ENCODE measurements at regions not wholly inside any gene's neighbourhood (a gene's known extent, or its start where the extent isn't known, plus 50 kb on each side); places are given as distances from the start of the nearest gene placed in this dataset.

DNA sequence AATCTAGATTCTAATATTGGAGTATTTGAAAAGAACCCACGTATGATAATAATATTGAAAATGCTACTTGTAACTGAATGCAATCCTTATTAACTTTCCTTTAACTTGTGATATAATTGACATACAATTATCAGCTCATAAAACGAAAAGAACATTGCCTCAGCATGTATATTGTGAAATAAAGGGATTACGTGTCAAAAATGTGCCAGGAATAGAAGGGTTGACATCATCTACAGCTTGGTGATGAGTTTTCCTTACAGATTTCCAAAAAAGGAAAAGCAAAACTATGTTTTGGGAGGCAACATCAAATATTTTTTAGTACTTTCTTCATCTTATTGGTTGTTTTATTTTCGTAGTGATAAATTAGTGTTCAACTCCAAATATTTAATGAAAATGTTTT, 266.0 kb upstream of the PTGER4 start:
- DNase-seq, result no peak

DNA sequence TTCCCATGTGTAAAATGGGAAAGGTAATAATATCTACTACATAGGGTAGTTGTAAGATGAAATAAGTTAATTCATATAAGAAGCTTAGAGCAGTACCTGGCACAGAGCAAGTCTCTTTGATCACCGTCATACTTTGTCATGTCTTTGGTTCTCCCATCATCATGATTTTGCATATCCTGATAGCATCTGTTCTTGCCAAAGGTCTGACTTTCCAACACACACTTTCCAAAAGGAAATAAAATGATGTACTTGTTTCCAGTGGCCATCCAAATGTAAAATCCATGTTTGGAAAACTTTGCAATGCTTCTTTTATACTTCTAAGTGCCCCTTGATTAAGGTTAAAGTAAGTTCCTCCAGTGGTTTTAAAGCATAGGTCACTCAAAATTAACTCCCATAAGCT, 266.9 kb upstream of the PTGER4 start:
- DNase-seq, result no peak

DNA sequence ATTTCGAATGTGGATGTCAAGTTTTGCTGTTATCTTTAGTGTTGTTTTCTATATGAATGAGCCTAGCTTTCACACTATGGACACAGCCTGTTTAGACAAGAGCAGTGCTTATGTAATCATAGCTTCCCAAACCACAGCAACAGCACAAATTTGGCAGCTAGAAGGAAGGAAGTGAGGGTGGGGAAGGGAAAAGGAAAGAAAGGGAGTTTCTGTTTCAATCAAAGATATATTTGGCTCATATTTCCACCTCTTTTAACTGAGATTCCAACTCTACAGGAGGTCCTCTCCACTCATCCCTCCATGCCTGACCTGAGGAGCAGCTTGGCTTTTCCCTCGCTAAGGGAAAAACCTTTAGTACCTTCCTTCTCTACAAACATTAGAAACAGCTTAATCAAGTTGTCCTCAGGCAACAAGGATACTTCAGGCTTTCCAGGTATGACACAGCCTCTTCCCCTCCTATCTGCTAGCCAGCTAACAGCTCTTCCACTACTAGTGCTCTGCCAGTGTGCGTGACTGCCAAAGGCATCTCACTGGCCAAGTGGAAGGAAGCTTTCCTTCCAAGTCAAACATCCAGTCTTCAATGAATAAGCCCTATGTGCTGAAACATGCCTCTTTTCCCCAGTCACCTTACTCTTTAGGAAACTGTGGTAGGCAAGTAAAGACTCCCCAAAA, 268.6 kb upstream of the PTGER4 start:
- DNase-seq, result no peak

GRCh38 chr5:40410231-40410861, 269.4 kb upstream of the PTGER4 start:
- DNase-seq, result peak in 3 of 4 experiments; percentile 7 to 19 (median 19)

DNA sequence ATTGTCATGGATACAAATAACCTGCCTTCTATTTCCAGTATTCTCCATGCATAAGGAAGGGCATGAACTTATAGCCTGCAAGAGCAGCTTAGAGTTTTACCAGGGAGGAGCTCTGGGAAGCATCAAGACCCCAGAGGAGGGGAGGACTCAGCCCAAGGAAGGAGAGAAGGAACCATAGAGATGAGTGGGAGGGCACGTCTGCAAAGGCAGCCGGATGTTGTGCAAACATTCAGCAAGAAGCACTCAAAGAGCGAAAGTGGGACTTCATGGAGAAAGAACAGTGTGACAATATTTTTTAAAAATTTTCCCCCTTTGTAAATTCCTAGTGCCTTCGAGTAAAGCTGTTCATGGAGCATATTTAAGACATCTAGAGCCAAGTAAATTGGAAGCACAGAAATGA, 270.1 kb upstream of the PTGER4 start:
- DNase-seq, result no peak

DNA sequence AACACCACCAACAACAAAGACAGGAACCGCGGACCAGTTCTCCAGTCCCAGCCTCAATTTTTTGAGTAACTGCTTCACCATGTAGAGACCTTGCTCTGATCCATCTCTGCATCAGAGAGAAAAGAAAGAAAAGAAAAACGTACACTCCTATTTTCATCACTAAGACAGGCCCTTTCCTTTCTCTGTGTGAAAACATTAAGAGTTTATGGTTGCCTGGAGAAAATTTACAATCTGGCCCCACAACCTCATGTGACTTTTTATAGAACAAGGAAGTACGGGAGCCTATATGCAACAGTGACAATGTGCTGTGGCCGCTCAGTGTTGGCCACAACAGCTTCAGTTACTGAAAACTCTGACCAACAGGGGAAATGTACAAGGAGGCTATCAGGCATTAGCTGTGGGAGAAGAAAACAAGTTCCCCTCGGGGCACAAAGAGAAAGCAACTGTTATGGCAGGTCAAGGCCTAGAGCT, 272.9 kb upstream of the PTGER4 start:
- DNase-seq, result no peak

- no peak for DNase-seq
Measured at GRCh38 chr5:40405996-40406740, 273.5 kb upstream of the PTGER4 start.

DNA sequence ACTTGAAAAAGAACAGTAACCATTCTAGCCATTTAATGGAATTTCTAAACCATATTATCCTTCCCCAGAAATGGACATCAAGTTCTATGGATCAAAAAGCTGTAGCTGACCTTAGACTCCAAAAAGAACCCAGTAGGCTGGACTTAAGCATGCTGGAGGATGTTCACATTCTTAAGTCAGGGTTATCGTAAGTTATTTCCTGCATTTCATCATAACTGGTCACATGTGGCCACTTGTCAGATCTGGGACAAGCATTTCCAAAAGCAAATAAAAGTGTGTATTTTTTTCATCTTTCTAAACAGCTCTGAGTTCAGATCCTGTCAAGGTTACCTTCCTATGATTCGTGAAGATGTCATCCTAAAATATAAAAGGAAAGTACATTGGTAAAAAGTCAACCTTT, 274.5 kb upstream of the PTGER4 start:
- DNase-seq, result no peak

DNA sequence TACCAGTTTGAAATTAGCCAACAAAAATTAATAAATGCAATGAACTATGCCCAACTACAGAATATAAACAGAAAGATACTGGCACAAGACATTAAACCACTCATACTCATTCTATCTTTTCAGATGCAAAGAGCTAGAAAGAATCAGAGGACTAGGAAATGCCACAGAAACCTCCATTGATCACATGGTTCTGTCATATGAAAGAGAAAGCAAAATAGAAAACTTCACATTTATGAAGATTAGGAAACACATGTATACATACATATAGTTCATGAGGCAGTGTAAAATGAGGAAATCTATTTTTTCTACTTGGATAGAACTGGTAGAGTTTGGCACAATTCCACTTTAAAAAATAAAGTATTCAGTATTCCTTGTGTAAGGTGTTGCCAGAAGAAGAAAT, 275.1 kb upstream of the PTGER4 start:
- no peak for DNase-seq

- DNase-seq, result no peak
Measured at GRCh38 chr5:40402007-40402364, 277.7 kb upstream of the PTGER4 start.

- no peak for DNase-seq
Measured at GRCh38 chr5:40401284-40402006, 278.3 kb upstream of the PTGER4 start.

DNA sequence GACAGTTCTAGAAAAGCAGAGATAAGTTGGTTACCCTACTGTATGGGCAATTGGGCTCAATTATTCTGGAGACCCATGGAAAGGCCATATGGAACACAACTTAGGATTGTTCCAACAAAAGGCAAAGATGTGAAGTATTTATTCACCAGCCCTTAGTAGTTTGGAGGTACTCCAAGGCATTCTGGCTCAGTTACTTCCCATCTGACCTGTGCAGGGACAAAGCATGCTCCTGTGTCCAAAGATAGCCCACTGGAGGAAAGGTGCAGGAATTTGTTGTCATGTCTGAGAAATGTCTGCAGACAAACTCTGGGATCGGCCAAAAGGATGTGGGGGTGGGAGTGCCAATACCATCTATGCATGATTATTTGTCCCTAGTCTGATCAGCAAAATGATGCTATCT, 279.5 kb upstream of the PTGER4 start:
- no peak for DNase-seq

DNA sequence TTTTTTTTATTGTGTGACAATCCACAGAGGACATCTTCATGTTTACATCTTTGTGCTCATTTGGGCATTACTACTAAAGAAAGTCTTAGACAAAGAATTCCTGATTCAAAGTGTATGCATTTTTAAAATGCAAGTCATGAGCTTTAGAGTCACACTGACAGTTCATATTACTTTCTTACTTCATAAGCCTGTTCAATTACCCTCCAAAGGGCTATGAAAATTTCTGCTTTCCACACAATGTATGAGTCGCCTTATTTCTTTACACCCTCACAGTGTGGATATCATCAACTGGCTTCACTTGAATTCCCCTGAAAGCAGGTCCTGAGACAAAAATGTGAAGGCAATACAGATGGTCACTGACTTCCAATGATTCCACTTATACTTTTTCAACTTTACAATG, 280.4 kb upstream of the PTGER4 start:
- no peak for DNase-seq

DNA sequence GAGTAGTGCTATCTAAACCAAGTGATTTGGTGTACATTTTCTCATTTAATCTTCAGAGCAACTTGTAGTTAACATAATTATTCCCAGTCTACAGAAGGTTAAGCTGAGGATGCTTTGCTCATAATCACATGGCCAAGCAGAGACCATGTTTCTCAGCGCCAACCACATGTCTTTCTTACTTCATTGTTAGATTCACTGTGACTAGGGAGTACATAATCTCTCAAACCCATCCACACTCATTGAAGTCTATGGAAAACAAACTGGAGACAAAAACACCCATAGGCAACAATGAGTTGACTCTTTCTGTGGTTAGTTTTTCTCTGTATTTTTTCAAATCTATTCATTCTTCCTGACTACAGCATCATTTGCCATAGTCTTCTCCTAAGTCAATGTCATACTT, 281.7 kb upstream of the PTGER4 start:
- no peak for DNase-seq

- DNase-seq, result no peak
Measured at GRCh38 chr5:40397091-40397490, 282.6 kb upstream of the PTGER4 start.

- no peak for DNase-seq
Measured at GRCh38 chr5:40396317-40396716, 283.4 kb upstream of the PTGER4 start.

GRCh38 chr5:40395251-40395650, 284.5 kb upstream of the PTGER4 start:
- no peak for DNase-seq

- no peak for DNase-seq
Measured at GRCh38 chr5:40394698-40395097, 285.0 kb upstream of the PTGER4 start.

GRCh38 chr5:40391642-40392041, 288.1 kb upstream of the PTGER4 start:
- DNase-seq, result no peak

DNA sequence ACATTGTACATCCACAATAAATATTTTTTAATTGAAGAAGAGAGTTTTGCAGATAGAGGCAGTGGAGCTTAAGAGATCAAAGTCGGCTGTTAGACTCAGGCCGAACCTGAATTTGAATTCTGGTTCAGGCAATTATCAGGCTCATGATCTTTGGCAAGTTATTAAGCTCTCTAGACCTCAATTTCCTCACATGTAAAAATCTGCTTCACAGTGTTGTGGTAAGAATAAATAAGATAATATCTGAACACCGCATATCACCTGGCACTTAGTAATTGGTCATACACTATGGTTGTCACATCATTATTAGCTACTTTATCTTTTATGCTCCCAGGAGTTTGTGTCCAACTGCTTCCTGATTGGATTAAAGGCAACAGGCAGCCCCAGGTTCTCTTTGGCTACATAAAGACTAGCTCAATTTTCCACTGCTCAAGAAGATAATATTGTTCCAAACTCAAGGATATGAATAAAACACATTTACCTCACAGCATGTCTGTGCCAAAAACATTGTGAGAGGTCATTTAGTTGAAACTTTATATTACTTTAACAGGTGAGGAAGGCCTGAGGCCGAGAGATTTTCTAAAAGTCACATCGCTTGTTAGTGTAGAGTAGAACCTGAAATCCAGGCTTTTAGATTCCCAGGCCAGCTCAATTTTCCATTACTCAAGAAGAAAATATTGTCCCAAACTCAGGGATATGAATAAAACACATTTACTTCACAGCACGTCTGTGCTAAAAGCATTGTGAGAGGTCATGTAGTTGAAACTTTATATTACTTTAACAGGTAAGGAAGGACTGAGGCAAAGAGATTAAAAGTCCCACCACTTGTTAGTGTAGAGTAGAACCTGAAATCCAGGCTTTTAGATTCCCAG, 289.2 kb upstream of the PTGER4 start:
- DNase-seq, result no peak

DNA sequence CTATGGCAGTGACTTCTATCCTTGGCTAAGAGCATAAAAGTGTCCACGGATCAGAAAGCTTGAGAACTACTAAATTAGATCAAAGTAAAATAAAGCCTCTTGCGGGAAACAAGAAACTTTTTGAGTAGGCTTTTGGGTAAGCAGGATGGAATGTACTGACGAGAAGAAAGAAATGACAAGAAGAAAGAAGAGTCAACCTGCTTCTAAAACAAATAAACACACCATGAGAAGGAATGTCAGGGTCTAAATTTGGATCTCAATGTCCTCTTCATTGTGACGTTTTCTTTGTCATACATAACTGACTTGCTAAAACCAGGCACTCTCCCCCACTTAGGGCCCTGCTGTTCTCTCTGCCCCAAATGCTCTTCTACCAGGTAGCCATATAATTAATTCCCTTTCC, 290.1 kb upstream of the PTGER4 start:
- no peak for DNase-seq

GRCh38 chr5:40386289-40386688, 293.4 kb upstream of the PTGER4 start:
- DNase-seq, result no peak

DNA sequence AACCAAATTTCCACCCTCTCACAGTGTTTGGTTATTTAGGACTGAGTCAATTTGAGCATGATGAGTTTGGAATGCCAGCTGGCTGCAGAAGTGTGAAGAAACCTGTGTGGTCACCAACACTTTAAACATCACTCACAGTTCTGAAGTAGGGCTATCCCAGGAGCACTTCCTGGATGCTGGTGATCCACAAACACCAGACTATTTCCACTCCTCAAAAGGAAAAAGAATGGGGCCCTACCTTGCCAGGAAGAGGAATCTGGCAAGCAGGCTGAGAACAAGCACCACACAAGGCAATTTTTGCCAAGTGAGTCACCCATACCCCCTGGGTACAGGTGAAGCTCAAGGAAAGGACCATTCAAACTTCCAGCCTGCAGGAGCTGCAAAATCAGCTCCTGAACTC, 294.2 kb upstream of the PTGER4 start:
- no peak for DNase-seq
